HEK293 (cell line): ENCODE measurements at regions not wholly inside any gene's neighbourhood (a gene's known extent, or its start where the extent isn't known, plus 50 kb on each side); places are given as distances from the start of the nearest gene placed in this dataset.

Experiments used
- ATF2 ChIP-seq: fragments of 450-650 bp; formaldehyde crosslinking; IDR thresholded peaks from 2 replicates; pipeline ENCODE4 v1.5.1; 2016; ENCODE audit warnings: missing biosample characterization, missing genetic modification characterization, low read depth
- BCL11A ChIP-seq: fragments of 450-650 bp; formaldehyde crosslinking; IDR thresholded peaks from 2 replicates; pipeline ENCODE4 v1.5.1; 2016; ENCODE audit warnings: low read depth, missing biosample characterization, missing genetic modification characterization
- CTCF ChIP-seq: fragments of 450-650 bp; formaldehyde crosslinking; IDR thresholded peaks from 2 replicates; pipeline ENCODE4 v1.5.1; 2016; ENCODE audit warnings: missing biosample characterization, missing genetic modification characterization
- HOXC10 ChIP-seq: sonication (generic); formaldehyde crosslinking; IDR thresholded peaks from 2 replicates; pipeline ENCODE4 v1.8.1; 2023; ENCODE audit warnings: mild to moderate bottlenecking, missing genetic modification reagents
- KLF16 ChIP-seq: fragments of 450-650 bp; formaldehyde crosslinking; IDR thresholded peaks from 2 replicates; pipeline ENCODE4 v1.5.1; 2017; ENCODE audit warnings: missing biosample characterization, missing genetic modification characterization
- RBAK ChIP-seq: fragments of 450-650 bp; formaldehyde crosslinking; IDR thresholded peaks from 2 replicates; pipeline ENCODE4 v1.5.1; 2016; ENCODE audit warnings: missing biosample characterization, missing genetic modification characterization
- SCRT1 ChIP-seq: fragments of 450-650 bp; formaldehyde crosslinking; IDR thresholded peaks from 2 replicates; pipeline ENCODE4 v1.5.1; 2016; ENCODE audit warnings: missing biosample characterization, missing genetic modification characterization, borderline replicate concordance
- ZNF10 ChIP-seq: fragments of 450-650 bp; formaldehyde crosslinking; IDR thresholded peaks from 2 replicates; pipeline ENCODE4 v1.5.1; 2017; ENCODE audit warnings: missing biosample characterization, missing genetic modification characterization
- ZNF184 ChIP-seq: fragments of 450-650 bp; IDR thresholded peaks from 2 replicates; pipeline ENCODE4 v1.5.1; 2018; ENCODE audit warnings: missing biosample characterization, mild to moderate bottlenecking, missing genetic modification characterization
- ZNF274 ChIP-seq, 2 experiments: fragments of 200-500 bp in 1 of 2; fragments of 450-650 bp in 1 of 2; sonication (Bioruptor generic) in 1 of 2; formaldehyde crosslinking in 1 of 2; IDR thresholded peaks; 2 replicates each; pipeline versions ENCODE4 v1.5.1 to v1.6.1; 2014 to 2016; ENCODE audit warnings: borderline replicate concordance in 1 of 2, inconsistent platforms in 1 of 2, low read length in 1 of 2, missing biosample characterization in 1 of 2, missing genetic modification characterization in 1 of 2
- ZSCAN18 ChIP-seq: fragments of 450-650 bp; formaldehyde crosslinking; IDR thresholded peaks from 2 replicates; pipeline ENCODE4 v1.5.1; 2016; ENCODE audit warnings: missing biosample characterization, missing genetic modification characterization

GRCh38 chr15:66985653-66986052, 79.7 kb upstream of the SMAD3 start:
- no peak for TF ChIP-seq CTCF (tag by site-specific recombination)
- TF ChIP-seq ATF2 (tag by site-specific recombination): no peak
- TF ChIP-seq BCL11A (tag by site-specific recombination): no peak
- no peak for TF ChIP-seq SCRT1 (tag by site-specific recombination)
- TF ChIP-seq HOXC10 (CRISPR knock-in tag): no peak
- no peak for TF ChIP-seq ZNF184 (tag by site-specific recombination)
- no peak for TF ChIP-seq ZNF274 (IDR thresholded peaks at IDR 0.05; ENCODE audit: low read length)
- TF ChIP-seq ZNF274 (tag by site-specific recombination; IDR thresholded peaks at IDR 0.05; ENCODE audit: borderline replicate concordance): no peak
- TF ChIP-seq KLF16 (tag by site-specific recombination): no peak
- no peak for TF ChIP-seq ZNF10
- TF ChIP-seq RBAK (tag by site-specific recombination): no peak
- TF ChIP-seq ZSCAN18: no peak
